Motor neuron (in vitro differentiated cells): ENCODE measurements at regions not wholly inside any gene's neighbourhood (a gene's known extent, or its start where the extent isn't known, plus 50 kb on each side); places are given as distances from the start of the nearest gene placed in this dataset.
A peak's percentile ranks its signal among the peaks of the same experiment; 100 is the strongest.

Source experiments
- ATAC-seq, 8 experiments: fragments of 200-7000 bp; cut with Tn5 transposase; replicated peaks in 6 of 8; 2 replicates each; pipeline ENCODE4 v1.8.0; 2021; ENCODE audit warnings: mild to moderate bottlenecking in 8 of 8, moderate library complexity in 8 of 8
- H3K27ac ChIP-seq, 2 donors: fragments of 250-450 bp; sonication (Bioruptor Pico); 2 replicates each; pipeline ENCODE4 v1.9.0; 2021; ENCODE audit warnings: antibody characterized with exemption in 2 of 2, mild to moderate bottlenecking in 2 of 2, moderate library complexity in 1 of 2
- H3K4me1 ChIP-seq, 2 donors: fragments of 250-450 bp; sonication (Bioruptor Pico); replicated peaks in 1 of 2; 2 replicates each; pipeline ENCODE4 v1.6.1; 2021; ENCODE audit warnings: antibody characterized with exemption in 2 of 2, mild to moderate bottlenecking in 2 of 2, moderate library complexity in 1 of 2
- H3K4me3 ChIP-seq, 5 donors: fragments of 250-450 bp; sonication (Bioruptor Pico); 2 replicates each; pipeline ENCODE4 v1.9.0; 2021; ENCODE audit warnings: antibody characterized with exemption in 5 of 5, mild to moderate bottlenecking in 5 of 5, moderate library complexity in 4 of 5
- WGBS, 10 experiments: fragments of 450-650 bp; shearing (Covaris generic); methylation state at CpG; one replicate each; pipeline ENCODE4 v1.0.0; 2022; 5-methylcytosine and 5-hydroxymethylcytosine counted together
- in situ Hi-C, 9 experiments: fragments of 400-800 bp; cut with MboI; loops; one replicate each; pipeline ENCODE4 v1.15.0; 2021; ENCODE audit warnings: low sequenced_read_pairs in 9 of 9, low pct_unique_long_range_greater_than_20kb in 2 of 9; ENCODE audit not compliant: unreplicated experiment in 9 of 9

DNA sequence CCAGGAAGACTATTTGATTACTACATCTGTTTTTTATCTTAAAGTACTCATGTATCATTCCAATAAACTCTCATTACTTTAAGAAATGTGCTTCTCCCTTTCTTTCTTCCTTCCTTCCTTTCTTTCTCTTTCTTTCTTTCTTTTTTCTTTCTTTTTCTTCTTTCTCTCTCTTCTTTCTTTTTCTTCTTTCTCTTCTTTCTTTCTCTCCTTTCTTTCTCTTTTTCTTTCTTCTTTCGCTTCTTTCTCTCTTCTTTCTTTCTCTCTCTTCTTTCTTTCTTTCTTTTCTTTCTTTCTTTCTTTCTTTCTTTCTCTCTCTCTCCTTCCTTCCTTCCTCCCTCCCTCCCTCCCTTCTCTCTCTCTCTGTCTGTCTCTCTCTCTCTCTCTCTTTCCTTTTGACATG lies 298.6 kb upstream of the ANKH start:
- WGBS, 10 experiments: 2 to 92% (median 69%) methylated on average over 1 of the region's 1 CpG; no CpG with 5 or more reads in 3 of the 10 experiments

DNA sequence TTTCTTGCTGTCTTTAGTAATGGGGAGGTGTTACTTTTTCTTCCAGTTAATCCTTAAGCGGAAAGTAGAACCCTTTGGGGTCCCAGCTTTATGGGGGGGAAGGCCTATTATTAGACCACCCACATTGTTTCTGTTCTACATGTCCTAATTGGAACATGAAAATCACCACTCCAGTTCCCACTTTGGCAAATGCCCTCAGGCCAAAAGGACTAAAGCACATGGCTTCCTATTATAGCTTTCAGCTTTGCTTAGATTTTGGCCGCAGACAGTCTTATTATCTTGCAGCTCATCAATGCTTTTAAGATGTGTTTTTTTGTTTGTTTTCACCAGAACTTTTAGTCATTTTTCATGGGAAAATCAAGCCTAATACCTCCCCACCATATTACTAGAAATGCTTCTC lies 296.8 kb upstream of the ANKH start:
- in situ Hi-C loops: no loop called here
- WGBS, 10 experiments: 7 to 100% (median 50%) methylated on average over 1 to 2 of the region's 2 CpGs; no CpG with 5 or more reads in 1 of the 10 experiments
- no peak for ATAC-seq

More for the DNA sequence above, 298.6 kb upstream of the ANKH start:
- no peak for ATAC-seq
- Histone ChIP-seq H3K4me3 (no peak overlapping the region), H3K27ac (no peak overlapping the region), H3K4me1 (no peaks in the 10 kb centered on the region)
- in situ Hi-C loops: no loop called here

DNA sequence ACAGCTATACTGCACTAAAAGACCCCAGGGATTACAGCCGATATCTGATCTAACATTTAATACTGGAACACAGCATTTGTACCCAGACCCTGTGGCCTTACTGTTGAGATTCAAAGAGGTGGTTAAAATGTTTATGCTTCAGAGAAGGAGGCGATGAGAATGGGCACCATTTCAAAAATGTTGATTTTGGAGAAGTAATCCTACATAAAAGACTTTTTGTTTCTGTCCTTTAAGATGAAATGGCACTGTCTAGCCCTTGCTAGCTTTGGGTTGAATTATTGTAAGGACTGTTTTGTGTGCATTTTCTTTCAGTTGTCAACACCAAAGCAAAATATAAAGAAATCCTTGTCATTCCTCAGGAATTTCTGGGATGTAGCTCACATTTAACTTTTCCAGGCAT lies 288.5 kb upstream of the ANKH start:
- H3K4me3 ChIP-seq: no peak overlapping the region
- peak in 2 of 8 experiments; percentile 9 to 49 for ATAC-seq
- in situ Hi-C loops: no loop called here
- no peak overlapping the region for H3K27ac ChIP-seq
- 0 to 80% (median 72%) methylated on average over 1 to 2 of the region's 2 CpGs for WGBS, 10 experiments
- H3K4me1 ChIP-seq: no peaks in the 10 kb centered on the region

More for the DNA sequence above, 296.8 kb upstream of the ANKH start:
- no peak overlapping the region for H3K27ac ChIP-seq
- no peaks in the 10 kb centered on the region for H3K4me1 ChIP-seq
- H3K4me3 ChIP-seq: no peak overlapping the region

DNA sequence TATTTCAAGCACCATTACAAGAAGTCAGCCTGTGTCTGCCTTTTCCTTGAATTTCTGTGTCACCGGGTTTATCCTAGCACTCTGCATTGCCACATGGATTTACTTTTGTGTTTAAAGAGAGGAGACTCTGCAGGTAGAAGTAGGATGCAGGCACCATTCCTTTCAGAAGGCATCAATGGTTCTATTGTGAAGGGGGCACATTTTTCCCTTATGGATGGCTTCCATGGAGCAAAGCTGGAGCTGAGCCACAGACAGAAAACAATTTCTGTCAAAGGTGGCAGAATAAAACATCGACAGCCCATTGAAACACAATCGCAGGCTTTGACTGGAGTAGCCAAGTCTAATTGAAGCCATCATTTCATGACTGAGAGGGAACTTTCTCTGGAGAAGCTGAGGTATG lies 288.0 kb upstream of the ANKH start:
- Histone ChIP-seq H3K4me3 (no peak overlapping the region), H3K27ac (no peak overlapping the region), H3K4me1 (no peaks in the 10 kb centered on the region)
- WGBS, 10 experiments: 0 to 78% (median 28%) methylated on average over 1 to 3 of the region's 3 CpGs; no CpG with 5 or more reads in 2 of the 10 experiments
- ATAC-seq: peak in 2 of 8 experiments; percentile 24 to 59
- in situ Hi-C loops: no loop called here

DNA sequence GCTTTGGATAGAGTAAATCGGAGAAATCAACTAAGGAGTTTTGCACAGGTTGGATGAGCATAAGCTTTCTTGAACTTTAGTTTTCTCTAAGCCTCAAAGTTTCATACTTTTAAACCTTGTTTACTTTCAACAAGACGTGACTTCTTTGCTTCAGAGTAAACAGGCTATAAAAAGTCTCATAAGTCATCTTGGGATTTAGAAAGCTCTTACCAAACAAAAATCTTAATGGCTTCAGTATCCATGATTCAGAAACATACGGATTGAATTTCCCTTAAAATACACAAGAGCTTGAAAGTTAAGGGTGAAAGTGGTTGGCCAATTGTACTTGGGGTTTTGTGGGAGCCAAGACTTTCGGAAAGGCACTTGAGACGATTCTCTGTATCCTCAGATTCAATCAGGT lies 270.9 kb upstream of the ANKH start:
- Histone ChIP-seq H3K4me1 (no peaks in the 10 kb centered on the region), H3K4me3 (no peak overlapping the region), H3K27ac (no peak overlapping the region)
- no peak for ATAC-seq
- WGBS, 10 experiments: 7 to 97% (median 73%) methylated on average over 1 to 5 of the region's 5 CpGs; no CpG with 5 or more reads in 1 of the 10 experiments
- in situ Hi-C loops: no loop called here

DNA sequence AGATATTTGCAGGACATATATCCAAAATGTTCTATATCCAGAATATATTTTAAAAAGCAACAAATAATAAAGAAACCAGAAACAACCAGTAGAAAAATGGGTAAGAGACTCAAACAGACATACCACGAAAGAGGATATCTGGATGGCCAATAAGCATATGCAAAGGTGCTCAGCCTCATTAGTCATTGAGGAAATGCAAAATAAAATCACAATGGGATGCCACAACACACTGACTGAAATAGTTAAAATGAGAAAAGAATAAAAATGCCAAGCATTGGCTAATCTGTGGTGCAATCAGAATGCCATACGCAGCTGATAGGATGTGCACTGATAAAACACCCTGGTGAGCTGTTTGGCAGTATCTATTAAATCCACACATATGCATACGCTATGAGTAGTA lies 265.8 kb upstream of the ANKH start:
- Histone ChIP-seq H3K4me1 (no peaks in the 10 kb centered on the region), H3K27ac (no peak overlapping the region), H3K4me3 (no peak overlapping the region)
- in situ Hi-C loops: no loop called here
- WGBS, 10 experiments: 31 to 100% (median 60%) methylated on average over 1 to 3 of the region's 3 CpGs; no CpG with 5 or more reads in 1 of the 10 experiments
- no peak for ATAC-seq

DNA sequence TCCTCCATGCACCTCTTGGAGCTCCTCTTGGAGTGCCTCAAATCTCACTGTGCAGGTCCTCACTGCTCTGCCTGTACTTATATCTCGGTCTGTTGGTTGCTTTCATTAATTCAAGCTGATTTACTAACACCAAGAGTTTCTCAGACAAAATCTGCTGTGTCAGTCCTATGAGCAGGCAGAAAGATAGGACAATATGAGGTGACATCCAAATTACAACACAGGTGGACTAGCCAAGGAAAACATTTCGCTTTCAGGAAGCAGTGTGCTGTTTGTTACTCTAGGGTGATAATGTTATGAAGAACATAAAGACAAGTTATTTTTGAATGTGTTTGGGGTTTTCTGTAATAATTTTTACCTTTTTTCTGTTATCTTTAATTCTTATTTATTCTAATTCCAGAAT lies 264.1 kb upstream of the ANKH start:
- no peak for ATAC-seq
- H3K4me1 ChIP-seq: no peaks in the 10 kb centered on the region
- H3K4me3 ChIP-seq: no peak overlapping the region
- no peak overlapping the region for H3K27ac ChIP-seq
- WGBS, 10 experiments: 42 to 100% (median 81%) methylated on average over 1 to 2 of the region's 2 CpGs; no CpG with 5 or more reads in 2 of the 10 experiments
- in situ Hi-C loops: no loop called here

DNA sequence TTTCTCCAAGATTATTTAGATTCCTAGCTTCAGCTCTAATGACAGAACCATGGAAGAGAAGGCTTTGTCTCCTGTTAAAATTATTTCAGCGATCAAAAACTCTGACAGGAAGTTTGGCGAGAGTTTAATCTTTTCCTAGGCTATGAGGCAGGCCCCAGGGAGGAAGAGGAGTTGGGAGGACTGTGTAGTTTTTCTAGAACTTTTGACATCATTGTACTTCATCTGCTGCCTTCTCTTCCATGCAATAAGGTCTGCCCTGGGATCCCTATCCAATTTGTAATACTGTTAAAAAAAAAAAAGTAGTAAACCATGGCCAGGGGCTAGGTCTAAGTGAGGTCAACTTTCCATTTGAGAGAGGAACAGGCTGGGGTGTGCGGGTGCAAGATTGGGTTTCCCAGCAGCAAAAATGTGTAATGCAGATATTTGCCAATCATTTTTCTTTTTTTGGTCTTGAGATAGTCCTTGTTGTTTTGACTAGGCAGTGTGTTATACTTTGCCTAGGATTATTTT lies 261.9 kb upstream of the ANKH start:
- WGBS, 10 experiments: 13 to 100% (median 75%) methylated on average over 1 to 3 of the region's 3 CpGs
- H3K4me1 ChIP-seq: no peaks in the 10 kb centered on the region
- ATAC-seq: no peak
- in situ Hi-C loops: no loop called here
- no peak overlapping the region for H3K27ac ChIP-seq
- H3K4me3 ChIP-seq: no peak overlapping the region

DNA sequence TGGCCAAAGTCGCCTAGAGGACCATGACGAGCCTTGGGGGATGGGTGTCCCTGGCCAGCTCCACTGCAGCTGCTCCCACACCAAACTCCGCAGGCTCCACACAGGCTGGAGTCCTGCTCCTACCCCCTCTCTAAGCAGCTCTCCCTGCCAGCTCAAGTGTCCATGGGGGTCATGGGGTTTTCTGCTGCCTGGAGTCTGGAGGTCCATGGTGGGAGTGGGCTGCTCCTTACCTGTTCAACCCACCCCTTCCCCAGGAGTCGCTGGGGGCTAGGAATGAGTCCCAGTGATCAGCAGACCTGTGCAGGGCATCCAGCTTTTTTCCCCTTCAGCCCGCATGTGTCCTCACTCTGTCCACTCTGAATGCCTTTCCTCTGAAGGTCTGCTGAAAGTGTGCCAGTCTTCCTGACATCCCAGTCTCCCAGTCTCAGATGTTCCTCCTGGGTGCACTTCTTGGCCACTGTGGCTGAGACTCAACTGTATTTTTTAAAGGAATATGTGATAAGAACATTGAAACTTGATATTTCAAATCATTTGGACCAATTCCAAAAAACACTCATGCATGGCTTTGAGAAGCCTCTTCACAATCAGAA lies 261.3 kb upstream of the ANKH start:
- H3K4me1 ChIP-seq: no peaks in the 10 kb centered on the region
- 40 to 80% (median 60%) methylated on average over 1 to 2 of the region's 5 CpGs; no CpG with 5 or more reads in 7 of the 10 experiments for WGBS, 10 experiments
- H3K27ac ChIP-seq: no peak overlapping the region
- in situ Hi-C loops: no loop called here
- ATAC-seq: no peak
- H3K4me3 ChIP-seq: no peak overlapping the region

DNA sequence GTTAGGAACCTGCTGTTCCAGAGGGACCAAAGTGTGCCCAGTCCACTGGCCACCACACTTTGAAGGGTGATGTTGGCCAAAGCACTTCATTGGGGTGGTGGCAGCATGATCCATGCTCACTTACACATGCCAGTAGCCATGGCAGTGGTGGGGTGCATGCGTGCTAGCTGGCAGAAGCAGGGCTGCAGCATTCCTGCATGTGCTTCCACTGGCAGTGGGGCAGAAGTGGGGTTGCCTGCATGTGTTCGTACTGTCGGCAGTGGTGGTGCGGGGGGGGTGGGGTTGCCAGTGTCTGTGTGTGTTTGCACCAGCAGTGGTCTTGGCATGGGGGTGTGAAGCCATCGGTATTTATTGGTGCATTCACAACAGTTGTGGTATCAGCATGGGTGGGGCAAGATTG lies 260.3 kb upstream of the ANKH start:
- no peak overlapping the region for H3K27ac ChIP-seq
- in situ Hi-C loops: no loop called here
- 0 to 100% (median 86%) methylated on average over 1 to 3 of the region's 5 CpGs; no CpG with 5 or more reads in 6 of the 10 experiments for WGBS, 10 experiments
- no peak for ATAC-seq
- H3K4me1 ChIP-seq: no peaks in the 10 kb centered on the region
- no peak overlapping the region for H3K4me3 ChIP-seq

DNA sequence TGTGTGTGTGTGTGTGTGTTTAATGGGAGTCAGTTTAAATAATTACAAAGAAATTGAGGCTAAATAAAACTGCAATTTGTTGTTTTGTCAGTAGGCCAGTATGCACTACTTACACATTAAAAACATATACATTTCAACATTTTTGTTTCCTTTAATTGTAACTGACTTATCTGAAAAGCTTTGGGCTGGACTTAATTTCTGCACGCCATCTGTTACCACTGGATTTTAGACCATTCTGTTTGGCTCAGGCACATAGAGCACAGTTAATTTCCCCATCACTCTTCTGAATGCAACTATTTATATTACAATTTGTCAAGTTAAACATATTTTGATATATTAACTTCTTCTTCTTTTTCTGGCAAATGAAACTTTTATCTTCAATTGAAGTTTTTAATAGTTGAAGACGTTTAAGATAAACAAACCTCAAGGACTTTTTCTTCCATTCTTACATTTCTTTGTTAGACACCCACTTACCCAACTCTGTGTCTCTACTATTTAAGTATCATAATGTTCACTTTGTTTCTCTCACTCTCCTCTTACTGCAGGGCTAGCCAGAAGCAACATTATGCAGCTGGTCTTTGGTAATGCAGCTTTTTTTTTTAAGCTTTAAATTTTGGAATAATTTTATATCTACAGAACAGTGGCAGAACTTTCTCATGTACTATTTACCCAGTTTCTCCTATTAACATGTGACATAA lies 253.4 kb upstream of the ANKH start:
- 0 to 89% (median 70%) methylated on average over 1 to 2 of the region's 2 CpGs for WGBS, 10 experiments
- Histone ChIP-seq H3K27ac (no peak overlapping the region), H3K4me3 (no peak overlapping the region), H3K4me1 (no peaks in the 10 kb centered on the region)
- no peak for ATAC-seq
- in situ Hi-C loops: loop anchor here in 1 of 9 experiments (25.0 kb wide), 1 partner anchor 862 kb away; no protein-coding TSS in a partner anchor

DNA sequence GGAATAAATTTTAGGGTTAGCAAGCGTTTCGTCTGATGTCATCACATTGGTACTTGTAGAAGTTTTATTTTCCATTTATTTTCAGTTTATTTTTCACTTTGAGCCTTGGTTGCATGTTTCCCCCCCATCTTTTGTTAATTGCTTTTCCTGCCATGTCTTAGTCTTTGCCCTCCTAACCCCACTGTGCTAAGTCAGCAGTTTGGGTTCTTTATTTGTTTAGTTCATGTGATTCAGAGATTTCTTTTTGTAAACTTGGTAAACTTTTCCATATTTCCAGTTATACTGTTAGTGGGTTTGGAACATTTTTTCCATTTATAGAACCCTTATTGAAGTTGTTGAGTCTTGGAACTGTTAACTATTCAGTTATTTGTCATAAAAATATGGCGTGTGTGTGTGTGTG lies 252.9 kb upstream of the ANKH start:
- ATAC-seq: no peak
- in situ Hi-C loops: loop anchor here in 1 of 9 experiments (25.0 kb wide), 1 partner anchor 863 kb away; no protein-coding TSS in a partner anchor
- WGBS, 10 experiments: 0 to 100% (median 86%) methylated on average over 1 to 3 of the region's 3 CpGs; no CpG with 5 or more reads in 2 of the 10 experiments

DNA sequence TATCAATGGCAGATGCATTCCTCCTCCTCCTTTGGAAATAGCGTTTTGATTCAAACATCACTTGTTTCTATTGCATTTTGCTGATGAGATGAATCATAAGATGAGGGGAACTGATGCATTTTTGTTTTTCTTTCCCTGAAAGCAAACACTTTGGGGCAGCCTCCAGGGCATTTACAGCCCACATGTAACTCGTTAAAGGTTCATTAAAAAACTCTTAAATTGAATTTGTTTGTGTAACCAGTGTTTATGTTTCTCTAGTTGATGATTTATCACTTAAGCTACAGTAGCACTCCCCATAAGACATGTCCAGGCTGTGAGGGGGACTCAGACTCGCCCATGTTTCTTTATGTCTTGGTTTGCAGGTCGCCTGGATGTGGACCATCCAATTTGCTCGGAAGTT lies 246.1 kb upstream of the ANKH start:
- Histone ChIP-seq H3K27ac (no peak overlapping the region), H3K4me1 (no peaks in the 10 kb centered on the region), H3K4me3 (no peak overlapping the region)
- in situ Hi-C loops: loop anchor here in 1 of 9 experiments (25.0 kb wide), 1 partner anchor 870 kb away; no protein-coding TSS in a partner anchor
- WGBS, 10 experiments: 0 to 90% (median 63%) methylated on average over 1 to 5 of the region's 5 CpGs
- ATAC-seq: peak in 1 of 8 experiments; percentile 70

More for the DNA sequence above, 252.9 kb upstream of the ANKH start:
- Histone ChIP-seq H3K4me1 (no peaks in the 10 kb centered on the region), H3K4me3 (no peak overlapping the region), H3K27ac (no peak overlapping the region)
